ENCODE measurements at regions not wholly inside any gene's neighbourhood (a gene's known extent, or its start where the extent isn't known, plus 50 kb on each side); places are given as distances from the start of the nearest gene placed in this dataset.
"Not testable (repeated sequence)": the region's sequence is repeated elsewhere in the genome, so short reads cannot be mapped to it uniquely, and the experiment has no call there.

GRCh38 chr4:79661196-79661595 is 253.2 kb upstream of the GK2 start:
- H3K36me3 ChIP-seq (ENCODE audit: insufficient read depth, low read length), result no peaks in the 10 kb centered on the region
- no peaks in the 10 kb centered on the region for H3K9me2 ChIP-seq (ENCODE audit: low read depth, low read length)
- no peaks in the 10 kb centered on the region for H3F3A ChIP-seq (ENCODE audit: insufficient read depth, low read length)
- H4K20me1 ChIP-seq (ENCODE audit: insufficient read depth, low read length), result no peaks in the 10 kb centered on the region
- no peaks in the 10 kb centered on the region for H3K27me3 ChIP-seq (ENCODE audit: insufficient read depth, low read length)
- H3K4me3 ChIP-seq (ENCODE audit: low read depth, low read length, poor library complexity, severe bottlenecking), result no peak overlapping the region
- no peaks in the 10 kb centered on the region for H3K9me3 ChIP-seq (ENCODE audit: low read length)
- no peak overlapping the region for H2AFZ ChIP-seq (ENCODE audit: low read length)
- no peak overlapping the region for H3K27ac ChIP-seq (ENCODE audit: low read depth, low read length, poor library complexity, severe bottlenecking)
- no peak overlapping the region for H3K9ac ChIP-seq (ENCODE audit: low read length)
- no peaks in the 10 kb centered on the region for H3K79me2 ChIP-seq (ENCODE audit: insufficient read depth, low read length)
- no peak overlapping the region for H3K4me2 ChIP-seq (ENCODE audit: low read length)
- no peaks in the 10 kb centered on the region for H3K4me1 ChIP-seq (ENCODE audit: insufficient read depth, low read length, severe bottlenecking)
- TF ChIP-seq EZH2 (IDR thresholded peaks at IDR 0.05; ENCODE audit: borderline replicate concordance, low read length), result no peak
- no peak for TF ChIP-seq CTCF (IDR thresholded peaks at IDR 0.05; ENCODE audit: low read length)

GRCh38 chr4:79659308-79659870 is 251.4 kb upstream of the GK2 start:
- not testable (repeated sequence) for H3K4me2 ChIP-seq (ENCODE audit: low read length); H3K9me3 ChIP-seq (ENCODE audit: low read length); H3K4me3 ChIP-seq (ENCODE audit: low read depth, low read length, poor library complexity, severe bottlenecking); H3K9ac ChIP-seq (ENCODE audit: low read length); H2AFZ ChIP-seq (ENCODE audit: low read length); H3K36me3 ChIP-seq (ENCODE audit: insufficient read depth, low read length); H3F3A ChIP-seq (ENCODE audit: insufficient read depth, low read length); H3K4me1 ChIP-seq (ENCODE audit: insufficient read depth, low read length, severe bottlenecking); H4K20me1 ChIP-seq (ENCODE audit: insufficient read depth, low read length); H3K27me3 ChIP-seq (ENCODE audit: insufficient read depth, low read length); H3K9me2 ChIP-seq (ENCODE audit: low read depth, low read length); H3K27ac ChIP-seq (ENCODE audit: low read depth, low read length, poor library complexity, severe bottlenecking); H3K79me2 ChIP-seq (ENCODE audit: insufficient read depth, low read length)

- Histone ChIP-seq H3K27me3 (ENCODE audit: insufficient read depth, low read length) (no peaks in the 10 kb centered on the region), H3K4me1 (ENCODE audit: insufficient read depth, low read length, severe bottlenecking) (no peaks in the 10 kb centered on the region), H3K79me2 (ENCODE audit: insufficient read depth, low read length) (no peaks in the 10 kb centered on the region), H3K9ac (ENCODE audit: low read length) (no peak overlapping the region), H3K27ac (ENCODE audit: low read depth, low read length, poor library complexity, severe bottlenecking) (no peak overlapping the region), H3K4me2 (ENCODE audit: low read length) (no peak overlapping the region), H3K4me3 (ENCODE audit: low read depth, low read length, poor library complexity, severe bottlenecking) (no peak overlapping the region), H3K36me3 (ENCODE audit: insufficient read depth, low read length) (no peaks in the 10 kb centered on the region), H4K20me1 (ENCODE audit: insufficient read depth, low read length) (no peaks in the 10 kb centered on the region), H3K9me3 (ENCODE audit: low read length) (no peaks in the 10 kb centered on the region), H2AFZ (ENCODE audit: low read length) (no peak overlapping the region), H3F3A (ENCODE audit: insufficient read depth, low read length) (no peaks in the 10 kb centered on the region), H3K9me2 (ENCODE audit: low read depth, low read length) (no peaks in the 10 kb centered on the region)
- TF ChIP-seq EZH2 (IDR thresholded peaks at IDR 0.05; ENCODE audit: borderline replicate concordance, low read length), result no peak
Measured at GRCh38 chr4:79657379-79657778, 249.4 kb upstream of the GK2 start.

GRCh38 chr4:79653871-79654270 is 245.8 kb upstream of the GK2 start:
- no peak overlapping the region for H3K27ac ChIP-seq (ENCODE audit: low read depth, low read length, poor library complexity, severe bottlenecking)
- H3K79me2 ChIP-seq (ENCODE audit: insufficient read depth, low read length), result no peaks in the 10 kb centered on the region
- H3K4me2 ChIP-seq (ENCODE audit: low read length), result no peak overlapping the region
- H4K20me1 ChIP-seq (ENCODE audit: insufficient read depth, low read length), result no peaks in the 10 kb centered on the region
- H3K9me2 ChIP-seq (ENCODE audit: low read depth, low read length), result no peaks in the 10 kb centered on the region
- H3K4me3 ChIP-seq (ENCODE audit: low read depth, low read length, poor library complexity, severe bottlenecking), result no peak overlapping the region
- no peaks in the 10 kb centered on the region for H3F3A ChIP-seq (ENCODE audit: insufficient read depth, low read length)
- H3K9ac ChIP-seq (ENCODE audit: low read length), result no peak overlapping the region
- H3K9me3 ChIP-seq (ENCODE audit: low read length), result no peaks in the 10 kb centered on the region
- H3K36me3 ChIP-seq (ENCODE audit: insufficient read depth, low read length), result no peaks in the 10 kb centered on the region
- no peaks in the 10 kb centered on the region for H3K27me3 ChIP-seq (ENCODE audit: insufficient read depth, low read length)
- no peak overlapping the region for H2AFZ ChIP-seq (ENCODE audit: low read length)
- no peak for TF ChIP-seq CTCF (IDR thresholded peaks at IDR 0.05; ENCODE audit: low read length)
- TF ChIP-seq EZH2 (IDR thresholded peaks at IDR 0.05; ENCODE audit: borderline replicate concordance, low read length), result no peak
- H3K4me1 ChIP-seq (ENCODE audit: insufficient read depth, low read length, severe bottlenecking), result no peaks in the 10 kb centered on the region
